KBM-7 (cell line): ENCODE measurements at regions not wholly inside any gene's neighbourhood (a gene's known extent, or its start where the extent isn't known, plus 50 kb on each side); places are given as distances from the start of the nearest gene placed in this dataset.

Source experiments
- DNase-seq: peaks from one replicate; pipeline ENCODE4 v3.0.0-alpha.2; 2015
- in situ Hi-C: fragments of 300-500 bp; cut with MboI; formaldehyde crosslinking; loops from 2 replicates; pipeline ENCODE4 v1.14.3; 2020; ENCODE audit warnings: low sequenced_read_pairs, low pct_unique_long_range_greater_than_20kb, mixed read lengths

DNA sequence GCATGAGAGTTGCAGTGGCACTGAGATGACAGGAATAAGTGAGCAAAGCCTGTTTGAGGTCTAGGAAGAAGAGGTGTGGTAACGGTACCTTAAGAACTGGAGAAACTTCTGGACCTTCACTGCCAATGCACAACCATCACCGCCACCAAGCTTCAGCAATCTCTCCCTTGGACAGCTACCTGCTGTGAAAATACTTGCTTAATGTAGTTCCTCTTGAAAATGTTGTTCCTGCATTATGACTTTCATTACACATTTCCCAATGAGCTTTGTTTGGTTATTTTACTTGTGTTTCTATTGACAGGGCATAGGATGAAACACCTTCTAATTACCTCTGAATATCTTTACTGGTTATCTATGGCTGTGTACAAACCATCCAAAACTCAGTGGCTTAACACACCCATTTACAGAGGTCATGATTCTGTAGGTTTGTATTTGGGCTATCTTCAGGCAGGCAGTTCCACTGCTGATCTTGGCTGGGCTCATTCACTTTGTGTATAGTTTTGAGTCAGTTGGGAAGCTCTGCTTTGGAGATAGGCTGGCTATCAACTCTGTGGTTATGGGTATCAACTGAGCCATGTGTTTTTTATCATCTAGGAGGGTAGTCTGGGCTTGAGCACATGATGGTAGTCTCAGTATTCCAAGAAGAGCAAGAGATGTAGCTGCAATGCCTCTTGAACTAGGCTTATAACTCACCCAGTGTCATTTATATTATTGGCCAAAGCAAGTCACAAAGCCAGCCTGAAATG is 149.4 kb downstream of the ELAVL4 start:
- in situ Hi-C loops: no loop called here
- DNase-seq: no peak

- in situ Hi-C loops: no loop called here
These were observed 148.3 kb downstream of the ELAVL4 start for GRCh38 chr1:50257029-50257428.

More at GRCh38 chr1:50257029-50257428, 148.3 kb downstream of the ELAVL4 start:
- no peak for DNase-seq
